ENCODE measurements at regions not wholly inside any gene's neighbourhood (a gene's known extent, or its start where the extent isn't known, plus 50 kb on each side); places are given as distances from the start of the nearest gene placed in this dataset.
"Not testable (repeated sequence)": the region's sequence is repeated elsewhere in the genome, so short reads cannot be mapped to it uniquely, and the experiment has no call there.

GRCh38 chr7:91434836-91435235, 170.6 kb downstream of the FZD1 start:
- TF ChIP-seq CTCF (IDR thresholded peaks at IDR 0.05) (no peak), EP300 (IDR thresholded peaks at IDR 0.05) (no peak), POLR2A (IDR thresholded peaks at IDR 0.05) (no peak), POLR2AphosphoS5 (IDR thresholded peaks at IDR 0.05) (no peak)
- no peak for DNase-seq
- intact Hi-C loops (cut with DNase I), result no loop called here
- H3K4me3 ChIP-seq, result no peak overlapping the region
- H3K36me3 ChIP-seq, result no peaks in the 10 kb centered on the region
- H3K27me3 ChIP-seq, result no peaks in the 10 kb centered on the region
- H3K27ac ChIP-seq, result no peak overlapping the region
- no peaks in the 10 kb centered on the region for H3K9me3 ChIP-seq
- 83 to 85% methylated on average over 6 of the region's 6 CpGs for WGBS, 2 donors
- H3K4me1 ChIP-seq, result no peaks in the 10 kb centered on the region

DNA sequence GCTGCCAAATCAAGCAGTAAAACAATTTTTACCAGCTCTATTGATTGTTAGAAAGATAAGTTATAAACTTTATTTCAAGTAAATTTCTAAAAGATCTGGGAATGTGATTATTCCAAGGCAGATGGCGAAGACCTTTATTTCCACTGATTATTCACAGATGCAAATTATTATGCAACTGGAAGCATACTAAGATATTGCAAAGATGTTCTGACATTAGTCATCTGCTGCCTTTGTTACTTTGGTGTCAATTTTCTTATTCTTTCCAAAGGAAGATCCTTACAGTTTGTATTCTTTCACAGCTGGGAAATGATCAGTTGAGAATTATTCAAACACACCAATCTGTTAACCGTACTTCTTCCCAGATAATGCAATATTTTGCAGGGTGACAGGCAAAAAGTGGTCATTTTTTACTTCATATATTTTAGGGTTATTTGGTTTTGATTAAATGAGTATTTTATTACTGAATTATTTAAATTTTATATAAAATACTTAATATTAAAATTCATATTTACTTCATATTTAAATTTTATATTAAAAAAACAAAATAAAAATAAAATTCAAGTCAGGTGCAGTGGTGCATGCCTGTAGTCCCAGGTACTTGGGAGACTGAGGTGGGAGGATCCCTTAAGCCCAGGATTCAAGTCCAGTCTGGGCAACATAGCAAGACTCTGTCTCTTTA, 171.3 kb downstream of the FZD1 start:
- DNase-seq, result no peak
- Histone ChIP-seq H3K4me3 (no peak overlapping the region), H3K9me3 (no peaks in the 10 kb centered on the region), H3K27ac (no peak overlapping the region), H3K36me3 (no peaks in the 10 kb centered on the region), H3K4me1 (no peaks in the 10 kb centered on the region), H3K27me3 (no peaks in the 10 kb centered on the region)
- TF ChIP-seq EP300 (IDR thresholded peaks at IDR 0.05), result no peak
- TF ChIP-seq POLR2AphosphoS5 (IDR thresholded peaks at IDR 0.05), result no peak
- no peak for TF ChIP-seq POLR2A (IDR thresholded peaks at IDR 0.05)
- no peak for TF ChIP-seq CTCF (IDR thresholded peaks at IDR 0.05)
- intact Hi-C loops (cut with DNase I), result no loop called here
- WGBS, 2 donors, result 87 to 90% methylated on average over 2 of the region's 2 CpGs

DNA sequence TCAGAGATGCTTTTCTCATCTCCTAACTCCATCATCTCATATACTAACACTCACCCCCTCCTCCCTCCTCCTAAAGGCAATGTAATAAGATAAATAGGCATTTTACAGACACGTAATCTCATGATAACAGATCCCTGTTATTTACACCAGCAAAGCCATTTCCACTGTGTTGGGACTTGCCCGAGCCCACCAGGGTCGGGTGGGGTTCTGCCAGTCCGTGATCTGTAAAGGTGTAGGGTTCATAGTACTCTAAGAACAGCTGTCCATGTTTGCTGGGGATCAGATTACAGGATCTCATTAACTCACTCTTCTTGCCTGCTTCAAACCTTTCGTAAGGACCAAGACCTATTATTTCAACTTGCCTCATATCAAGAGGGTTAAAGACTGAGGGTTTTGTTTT, 172.4 kb downstream of the FZD1 start:
- TF ChIP-seq POLR2AphosphoS5 (IDR thresholded peaks at IDR 0.05), result no peak
- no peak for TF ChIP-seq EP300 (IDR thresholded peaks at IDR 0.05)
- no peak for TF ChIP-seq CTCF (IDR thresholded peaks at IDR 0.05)
- TF ChIP-seq POLR2A (IDR thresholded peaks at IDR 0.05), result no peak

GRCh38 chr7:91440198-91440597, 176.0 kb downstream of the FZD1 start:
- H3K27ac ChIP-seq; H3K9me3 ChIP-seq; H3K4me3 ChIP-seq; H3K4me1 ChIP-seq; H3K36me3 ChIP-seq; DNase-seq; H3K27me3 ChIP-seq; intact Hi-C loops (cut with DNase I): not testable (repeated sequence)
- WGBS, 2 donors, result 82 to 92% methylated on average over 1 of the region's 1 CpG

More for the DNA sequence above, 172.4 kb downstream of the FZD1 start:
- Histone ChIP-seq H3K4me3 (no peak overlapping the region), H3K4me1 (no peaks in the 10 kb centered on the region), H3K27ac (no peak overlapping the region), H3K27me3 (no peaks in the 10 kb centered on the region), H3K9me3 (no peaks in the 10 kb centered on the region), H3K36me3 (no peaks in the 10 kb centered on the region)
- intact Hi-C loops (cut with DNase I), result no loop called here
- WGBS, 2 donors, result 31 to 56% methylated on average over 5 of the region's 5 CpGs
- no peak for DNase-seq

DNA sequence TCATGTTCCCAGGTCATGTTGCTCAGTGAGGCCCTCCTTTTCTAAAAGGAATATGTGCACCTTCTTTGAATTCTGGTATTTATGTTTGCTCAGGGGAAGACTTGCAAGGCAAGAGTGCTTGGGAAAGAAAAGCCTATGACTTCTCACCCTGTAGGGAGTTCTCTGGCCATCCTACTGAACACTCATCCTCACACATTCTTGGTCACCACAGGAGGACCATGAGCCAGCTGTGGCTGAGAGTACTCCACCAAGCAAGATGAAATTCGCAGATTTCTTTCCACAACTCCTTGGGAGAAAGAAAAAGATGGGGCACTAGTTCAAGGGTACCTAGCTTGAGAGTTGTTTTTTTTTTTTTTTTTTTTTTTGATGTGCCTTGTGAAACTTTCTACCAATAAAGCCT, 179.6 kb downstream of the FZD1 start:
- H3K4me1 ChIP-seq, result no peaks in the 10 kb centered on the region
- no peak overlapping the region for H3K27ac ChIP-seq
- no peak overlapping the region for H3K4me3 ChIP-seq
- no peaks in the 10 kb centered on the region for H3K36me3 ChIP-seq
- 83 to 90% methylated on average over 1 of the region's 1 CpG for WGBS, 2 donors
- no peaks in the 10 kb centered on the region for H3K27me3 ChIP-seq
- no peak for DNase-seq
- peaks cover 0 to 2% (median 0%) of the 10 kb centered on the region in 4 donors for H3K9me3 ChIP-seq
- intact Hi-C loops (cut with DNase I), result no loop called here
- TF ChIP-seq POLR2AphosphoS5 (IDR thresholded peaks at IDR 0.05) (no peak), EP300 (IDR thresholded peaks at IDR 0.05) (no peak), POLR2A (IDR thresholded peaks at IDR 0.05) (no peak), CTCF (IDR thresholded peaks at IDR 0.05) (no peak)
